ENCODE measurements at regions not wholly inside any gene's neighbourhood (a gene's known extent, or its start where the extent isn't known, plus 50 kb on each side); places are given as distances from the start of the nearest gene placed in this dataset.

DNA sequence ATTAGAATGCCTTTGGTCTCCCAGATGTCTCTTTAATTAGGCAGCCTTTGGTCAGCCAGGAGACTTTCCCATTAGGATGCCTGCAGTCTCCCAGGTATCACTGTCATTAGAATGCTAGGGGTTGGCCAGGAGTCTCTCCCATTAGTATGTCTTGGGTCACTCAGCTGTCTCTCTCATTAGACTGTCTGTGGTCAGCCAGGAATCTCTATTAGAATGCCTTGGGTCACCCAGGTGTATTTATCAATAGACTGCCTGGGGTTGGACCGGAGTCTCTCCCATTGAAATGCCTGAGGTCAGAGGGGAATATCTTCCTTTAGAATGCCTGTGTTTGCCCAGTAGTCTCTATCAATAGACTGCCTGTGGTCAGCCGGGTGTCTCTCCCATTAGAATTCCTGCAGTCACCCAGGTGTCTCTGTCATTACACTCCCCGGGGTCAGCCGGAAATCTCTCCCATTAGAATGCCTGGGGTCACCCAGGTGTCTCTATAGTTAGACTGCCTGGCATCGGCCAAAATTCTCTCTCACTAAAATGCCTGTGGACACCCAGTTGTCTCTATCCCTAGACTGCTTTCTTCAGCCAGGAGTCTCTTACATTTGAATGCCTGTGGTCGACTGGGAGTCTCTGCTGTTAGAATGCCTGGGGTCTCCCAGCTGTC, 1460.3 kb downstream of the UQCRFS1 start:
- TF ChIP-seq, protein P1, sequence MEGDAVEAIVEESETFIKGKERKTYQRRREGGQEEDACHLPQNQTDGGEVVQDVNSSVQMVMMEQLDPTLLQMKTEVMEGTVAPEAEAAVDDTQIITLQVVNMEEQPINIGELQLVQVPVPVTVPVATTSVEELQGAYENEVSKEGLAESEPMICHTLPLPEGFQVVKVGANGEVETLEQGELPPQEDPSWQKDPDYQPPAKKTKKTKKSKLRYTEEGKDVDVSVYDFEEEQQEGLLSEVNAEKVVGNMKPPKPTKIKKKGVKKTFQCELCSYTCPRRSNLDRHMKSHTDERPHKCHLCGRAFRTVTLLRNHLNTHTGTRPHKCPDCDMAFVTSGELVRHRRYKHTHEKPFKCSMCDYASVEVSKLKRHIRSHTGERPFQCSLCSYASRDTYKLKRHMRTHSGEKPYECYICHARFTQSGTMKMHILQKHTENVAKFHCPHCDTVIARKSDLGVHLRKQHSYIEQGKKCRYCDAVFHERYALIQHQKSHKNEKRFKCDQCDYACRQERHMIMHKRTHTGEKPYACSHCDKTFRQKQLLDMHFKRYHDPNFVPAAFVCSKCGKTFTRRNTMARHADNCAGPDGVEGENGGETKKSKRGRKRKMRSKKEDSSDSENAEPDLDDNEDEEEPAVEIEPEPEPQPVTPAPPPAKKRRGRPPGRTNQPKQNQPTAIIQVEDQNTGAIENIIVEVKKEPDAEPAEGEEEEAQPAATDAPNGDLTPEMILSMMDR (IDR thresholded peaks at IDR 0.05), result no peak
- no peak for TF ChIP-seq POLR2A (IDR thresholded peaks at IDR 0.05)
